ENCODE measurements at regions not wholly inside any gene's neighbourhood (a gene's known extent, or its start where the extent isn't known, plus 50 kb on each side); places are given as distances from the start of the nearest gene placed in this dataset.

- H3K4me3 Mint-ChIP-seq: no peak overlapping the region
- Histone ChIP-seq H3K4me1 (ENCODE audit: control insufficient read depth, insufficient read depth, low read length, poor library complexity, severe bottlenecking) (no peaks in the 10 kb centered on the region), H3K27ac (ENCODE audit: insufficient read depth, low read length, poor library complexity, severe bottlenecking) (no peak overlapping the region), H3K9me3 (ENCODE audit: control insufficient read depth in 2 of 2, low read length in 2 of 2) (no peaks in the 10 kb centered on the region), H3K27me3 (ENCODE audit: control insufficient read depth, insufficient read depth, low read length) (no peaks in the 10 kb centered on the region), H3K36me3 (ENCODE audit: control insufficient read depth, insufficient read depth, low read length) (no peaks in the 10 kb centered on the region), H3K4me3 (ENCODE audit: low read depth, low read length) (no peak overlapping the region)
- no peak overlapping the region for H3K27ac Mint-ChIP-seq
- DNase-seq (no peak), ATAC-seq (ENCODE audit: low read depth in 2 of 2) (no peak)
- no peaks in the 10 kb centered on the region for H3K36me3 Mint-ChIP-seq
- peaks cover 0 to 3% (median 2%) of the 10 kb centered on the region in 7 donors for H3K9me3 Mint-ChIP-seq
- H3K4me1 Mint-ChIP-seq: no peaks in the 10 kb centered on the region
- H3K27me3 Mint-ChIP-seq: peaks cover 4% of the 10 kb centered on the region
Measured at GRCh38 chr2:222115296-222115695, 183.5 kb downstream of the PAX3 start.

DNA sequence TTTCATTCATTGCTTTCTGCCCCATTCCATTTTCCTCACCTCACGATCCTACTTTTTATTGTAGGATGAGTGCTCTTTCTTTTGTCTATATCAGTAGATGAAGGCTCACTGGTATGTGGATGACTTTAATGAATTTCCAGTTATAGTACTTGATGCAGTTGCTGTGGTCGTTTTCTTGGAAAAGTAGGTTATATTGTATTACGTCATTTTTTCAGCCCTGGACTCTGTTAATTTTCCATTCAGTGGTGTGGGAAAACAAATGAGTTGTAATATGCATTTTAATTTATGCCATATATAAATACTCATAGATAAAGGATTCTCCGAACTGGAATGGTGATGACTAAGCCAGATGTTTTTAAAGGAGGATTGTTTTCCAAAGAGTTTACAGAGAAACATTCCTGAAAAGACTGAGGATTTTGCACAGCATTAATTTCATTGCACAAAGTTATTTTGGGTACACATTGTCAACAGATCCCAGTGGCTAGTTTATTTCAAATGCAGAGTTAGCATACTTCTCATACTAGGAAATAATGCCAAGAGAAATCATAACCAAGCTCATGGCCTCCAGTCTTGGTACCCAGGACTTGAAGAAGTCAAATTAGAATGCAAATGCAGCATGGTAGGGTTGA is 189.7 kb downstream of the PAX3 start:
- no peaks in the 10 kb centered on the region for H3K9me3 ChIP-seq (ENCODE audit: control insufficient read depth in 2 of 2, low read length in 2 of 2)
- H3K27me3 Mint-ChIP-seq: no peaks in the 10 kb centered on the region
- no peaks in the 10 kb centered on the region for H3K36me3 ChIP-seq (ENCODE audit: control insufficient read depth, insufficient read depth, low read length)
- no peak overlapping the region for H3K4me3 Mint-ChIP-seq
- no peak overlapping the region for H3K27ac ChIP-seq (ENCODE audit: insufficient read depth, low read length, poor library complexity, severe bottlenecking)
- H3K36me3 Mint-ChIP-seq: no peaks in the 10 kb centered on the region
- H3K4me1 Mint-ChIP-seq: no peaks in the 10 kb centered on the region
- ATAC-seq (ENCODE audit: low read depth in 2 of 2) (no peak), DNase-seq (no peak)
- H3K27ac Mint-ChIP-seq: no peak overlapping the region
- no peaks in the 10 kb centered on the region for H3K4me1 ChIP-seq (ENCODE audit: control insufficient read depth, insufficient read depth, low read length, poor library complexity, severe bottlenecking)
- no peak overlapping the region for H3K4me3 ChIP-seq (ENCODE audit: low read depth, low read length)
- H3K9me3 Mint-ChIP-seq: peaks cover 0 to 4% (median 2%) of the 10 kb centered on the region in 7 donors
- H3K27me3 ChIP-seq (ENCODE audit: control insufficient read depth, insufficient read depth, low read length): no peaks in the 10 kb centered on the region

- no peak for ATAC-seq (ENCODE audit: low read depth in 2 of 2)
- no peaks in the 10 kb centered on the region for H3K9me3 ChIP-seq (ENCODE audit: control insufficient read depth in 2 of 2, low read length in 2 of 2)
Measured at GRCh38 chr2:222108497-222108896, 190.3 kb downstream of the PAX3 start.

DNA sequence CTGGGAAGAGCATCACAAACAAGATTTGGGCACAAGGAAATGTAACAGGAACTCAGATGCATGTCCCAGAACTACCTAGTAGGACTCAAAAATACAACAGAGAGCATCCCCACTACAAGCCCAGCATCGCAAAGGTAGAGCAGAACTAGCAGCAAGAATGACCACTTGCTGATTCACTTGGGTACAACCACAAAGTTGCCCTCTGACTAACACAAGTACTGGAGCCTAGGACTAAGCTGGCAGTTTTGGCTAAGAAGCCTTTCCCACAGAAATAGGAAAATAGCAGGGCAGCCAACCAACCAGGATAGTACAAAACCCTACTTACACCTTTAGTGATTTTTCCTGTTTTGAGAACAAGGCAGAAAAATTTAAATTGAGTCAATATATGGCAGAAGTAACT is 193.8 kb downstream of the PAX3 start:
- DNase-seq: no peak
- H3K4me3 Mint-ChIP-seq: no peak overlapping the region

More at GRCh38 chr2:222108497-222108896, 190.3 kb downstream of the PAX3 start:
- H3K9me3 Mint-ChIP-seq: peaks cover 0 to 4% (median 2%) of the 10 kb centered on the region in 7 donors
- H3K36me3 Mint-ChIP-seq: no peaks in the 10 kb centered on the region
- H3K27ac Mint-ChIP-seq: no peak overlapping the region
- no peak overlapping the region for H3K4me3 Mint-ChIP-seq
- no peaks in the 10 kb centered on the region for H3K4me1 ChIP-seq (ENCODE audit: control insufficient read depth, insufficient read depth, low read length, poor library complexity, severe bottlenecking)
- DNase-seq: no peak
- no peaks in the 10 kb centered on the region for H3K4me1 Mint-ChIP-seq
- no peak overlapping the region for H3K27ac ChIP-seq (ENCODE audit: insufficient read depth, low read length, poor library complexity, severe bottlenecking)
- no peaks in the 10 kb centered on the region for H3K36me3 ChIP-seq (ENCODE audit: control insufficient read depth, insufficient read depth, low read length)
- H3K27me3 ChIP-seq (ENCODE audit: control insufficient read depth, insufficient read depth, low read length): no peaks in the 10 kb centered on the region
- no peak overlapping the region for H3K4me3 ChIP-seq (ENCODE audit: low read depth, low read length)
- H3K27me3 Mint-ChIP-seq: no peaks in the 10 kb centered on the region

GRCh38 chr2:222102575-222103349 is 196.0 kb downstream of the PAX3 start:
- Histone ChIP-seq H3K27ac (ENCODE audit: insufficient read depth, low read length, poor library complexity, severe bottlenecking) (no peak overlapping the region), H3K36me3 (ENCODE audit: control insufficient read depth, insufficient read depth, low read length) (no peaks in the 10 kb centered on the region), H3K4me3 (ENCODE audit: low read depth, low read length) (no peak overlapping the region), H3K9me3 (ENCODE audit: control insufficient read depth in 2 of 2, low read length in 2 of 2) (no peaks in the 10 kb centered on the region), H3K4me1 (ENCODE audit: control insufficient read depth, insufficient read depth, low read length, poor library complexity, severe bottlenecking) (no peaks in the 10 kb centered on the region), H3K27me3 (ENCODE audit: control insufficient read depth, insufficient read depth, low read length) (no peaks in the 10 kb centered on the region)
- H3K36me3 Mint-ChIP-seq: no peaks in the 10 kb centered on the region
- DNase-seq (no peak), ATAC-seq (ENCODE audit: low read depth in 2 of 2) (no peak)
- H3K9me3 Mint-ChIP-seq: peaks cover 0 to 4% (median 1%) of the 10 kb centered on the region in 7 donors
- H3K27ac Mint-ChIP-seq: no peak overlapping the region
- no peak overlapping the region for H3K4me3 Mint-ChIP-seq
- no peaks in the 10 kb centered on the region for H3K4me1 Mint-ChIP-seq
- H3K27me3 Mint-ChIP-seq: no peaks in the 10 kb centered on the region

More for the DNA sequence above, 193.8 kb downstream of the PAX3 start:
- Histone ChIP-seq H3K9me3 (ENCODE audit: control insufficient read depth in 2 of 2, low read length in 2 of 2) (no peaks in the 10 kb centered on the region), H3K4me3 (ENCODE audit: low read depth, low read length) (no peak overlapping the region), H3K36me3 (ENCODE audit: control insufficient read depth, insufficient read depth, low read length) (no peaks in the 10 kb centered on the region), H3K27me3 (ENCODE audit: control insufficient read depth, insufficient read depth, low read length) (no peaks in the 10 kb centered on the region), H3K27ac (ENCODE audit: insufficient read depth, low read length, poor library complexity, severe bottlenecking) (no peak overlapping the region), H3K4me1 (ENCODE audit: control insufficient read depth, insufficient read depth, low read length, poor library complexity, severe bottlenecking) (no peaks in the 10 kb centered on the region)
- Mint-ChIP-seq H3K9me3 (peaks cover 0 to 4% (median 1%) of the 10 kb centered on the region in 7 donors), H3K36me3 (no peaks in the 10 kb centered on the region), H3K27me3 (no peaks in the 10 kb centered on the region), H3K4me1 (no peaks in the 10 kb centered on the region), H3K27ac (no peak overlapping the region)
- ATAC-seq (ENCODE audit: low read depth in 2 of 2): no peak

DNA sequence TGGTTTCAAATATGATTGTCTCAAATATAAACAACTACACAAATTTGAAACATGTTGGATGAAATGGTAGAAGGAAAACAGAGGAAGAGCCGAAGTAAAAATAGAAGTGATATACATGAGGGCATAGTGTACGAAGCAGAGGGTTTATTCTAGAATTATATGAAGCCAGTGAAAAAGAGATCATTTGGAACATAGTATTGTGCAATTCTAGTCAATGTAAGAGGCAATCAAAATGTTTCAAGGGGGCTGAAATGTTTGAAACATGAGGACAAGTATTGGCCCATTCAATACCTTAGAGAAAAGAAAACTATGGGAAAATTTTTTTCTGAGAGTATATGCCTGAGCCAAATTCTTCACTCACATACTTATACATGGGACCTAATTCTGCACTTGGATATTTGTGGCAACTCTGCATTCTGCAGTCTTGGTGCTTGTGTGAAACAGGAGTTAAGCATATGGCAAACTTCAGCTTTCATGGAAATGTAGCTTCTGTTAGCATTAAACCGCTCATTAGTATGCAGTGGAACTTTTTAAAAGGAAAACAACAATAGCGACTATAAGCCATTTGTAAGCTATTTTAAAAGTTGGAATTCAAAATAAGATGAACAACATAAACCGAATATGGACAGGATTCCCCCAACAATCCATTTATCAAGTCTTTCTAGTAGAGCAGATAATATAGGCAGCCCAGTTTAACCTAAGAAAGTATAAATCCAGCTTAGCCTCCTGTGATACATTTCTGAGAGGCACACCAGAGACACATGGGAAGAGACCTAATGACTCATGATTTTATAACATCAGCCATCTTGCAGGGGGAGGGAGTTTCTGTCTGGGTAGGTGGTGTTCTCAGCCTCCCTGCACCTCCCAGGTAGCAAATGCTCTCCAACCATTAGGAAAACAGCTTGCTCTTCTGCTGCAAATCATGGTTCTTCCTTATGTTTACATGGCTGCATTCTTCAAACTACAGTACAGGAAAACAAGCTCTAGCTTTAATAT is 197.8 kb downstream of the PAX3 start:
- Mint-ChIP-seq H3K9me3 (peaks cover 0 to 2% (median 1%) of the 10 kb centered on the region in 7 donors), H3K36me3 (no peaks in the 10 kb centered on the region), H3K27ac (no peak overlapping the region), H3K27me3 (no peaks in the 10 kb centered on the region), H3K4me1 (no peaks in the 10 kb centered on the region), H3K4me3 (no peak overlapping the region)
- no peaks in the 10 kb centered on the region for H3K9me3 ChIP-seq (ENCODE audit: control insufficient read depth in 2 of 2, low read length in 2 of 2)
- DNase-seq (no peak), ATAC-seq (ENCODE audit: low read depth in 2 of 2) (no peak)
- no peak overlapping the region for H3K4me3 ChIP-seq (ENCODE audit: low read depth, low read length)
- H3K4me1 ChIP-seq (ENCODE audit: control insufficient read depth, insufficient read depth, low read length, poor library complexity, severe bottlenecking): no peaks in the 10 kb centered on the region
- H3K27me3 ChIP-seq (ENCODE audit: control insufficient read depth, insufficient read depth, low read length): no peaks in the 10 kb centered on the region
- H3K27ac ChIP-seq (ENCODE audit: insufficient read depth, low read length, poor library complexity, severe bottlenecking): no peak overlapping the region
- H3K36me3 ChIP-seq (ENCODE audit: control insufficient read depth, insufficient read depth, low read length): no peaks in the 10 kb centered on the region

DNA sequence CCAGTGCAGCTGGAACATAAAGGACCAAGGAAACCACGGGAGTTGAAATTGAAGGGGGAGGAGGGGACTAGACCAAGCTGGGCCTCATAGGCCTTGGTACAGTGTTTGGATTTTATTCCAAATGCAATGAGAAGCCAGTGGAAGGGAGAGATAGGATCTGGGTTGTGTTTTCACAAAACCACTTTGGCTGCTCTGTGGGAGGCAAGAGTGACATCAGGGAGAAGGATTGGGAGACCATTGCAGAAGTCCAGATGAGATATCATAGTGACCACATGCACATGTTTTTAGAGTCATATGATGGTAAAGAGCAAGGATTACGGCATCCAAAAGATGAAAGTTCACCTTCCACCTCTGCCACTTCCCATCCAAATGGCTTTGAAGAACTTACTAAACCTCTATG is 210.2 kb downstream of the PAX3 start:
- DNase-seq (no peak), ATAC-seq (ENCODE audit: low read depth in 2 of 2) (no peak)
- peaks cover 2% of the 10 kb centered on the region for H3K27me3 ChIP-seq (ENCODE audit: control insufficient read depth, insufficient read depth, low read length)
- Mint-ChIP-seq H3K4me1 (no peaks in the 10 kb centered on the region), H3K36me3 (no peaks in the 10 kb centered on the region), H3K9me3 (peaks cover 0 to 5% (median 1%) of the 10 kb centered on the region in 7 donors), H3K4me3 (no peak overlapping the region), H3K27me3 (no peaks in the 10 kb centered on the region), H3K27ac (no peak overlapping the region)
- H3K27ac ChIP-seq (ENCODE audit: insufficient read depth, low read length, poor library complexity, severe bottlenecking): no peak overlapping the region
- no peaks in the 10 kb centered on the region for H3K4me1 ChIP-seq (ENCODE audit: control insufficient read depth, insufficient read depth, low read length, poor library complexity, severe bottlenecking)
- H3K4me3 ChIP-seq (ENCODE audit: low read depth, low read length): no peak overlapping the region
- H3K36me3 ChIP-seq (ENCODE audit: control insufficient read depth, insufficient read depth, low read length): no peaks in the 10 kb centered on the region
- H3K9me3 ChIP-seq (ENCODE audit: control insufficient read depth in 2 of 2, low read length in 2 of 2): no peaks in the 10 kb centered on the region
